Panc1 (cell line): ENCODE measurements at regions not wholly inside any gene's neighbourhood (a gene's known extent, or its start where the extent isn't known, plus 50 kb on each side); places are given as distances from the start of the nearest gene placed in this dataset.

Source experiments
- ATAC-seq: fragments of 200-7000 bp; cut with Tn5 transposase; 2 replicates; pipeline ENCODE4 v1.9.1; 2020; ENCODE audit warnings: mild to moderate bottlenecking, moderate library complexity
- BruUV-seq: library from RNA; stranded (reverse); fragments of 400-500 nt; replicated peaks from 2 replicates; lab custom pipeline; 2021; lab: Mats Ljungman, UMichigan
- CTCF ChIA-PET: fragments of 300-600 bp; sonication (Branson Sonifier 250); formaldehyde crosslinking; loops from one replicate; lab custom pipeline; 2022; ENCODE audit warnings: antibody characterized with exemption; lab: Charles Lee
- POLR2A ChIA-PET: fragments of 300-600 bp; sonication (Branson Sonifier 250); formaldehyde crosslinking; loops from one replicate; lab custom pipeline; 2022; ENCODE audit warnings: antibody characterized with exemption; lab: Charles Lee
- DNase-seq: peaks from one replicate; pipeline ENCODE4 v3.0.0-alpha.2; 2010; ENCODE audit warnings: low read depth, low spot score
- H3K27ac ChIP-seq: 2 replicates; pipeline ENCODE4 v1.5.1; 2011; ENCODE audit warnings: mild to moderate bottlenecking, low read length, inconsistent platforms
- H3K27me3 ChIP-seq: fragments of 200-500 bp; sonication (Bioruptor generic); 2 replicates; pipeline ENCODE4 v1.6.0; 2014; ENCODE audit warnings: low read length, inconsistent platforms; ENCODE audit not compliant: control insufficient read depth, insufficient read depth
- H3K36me3 ChIP-seq: fragments of 200-500 bp; sonication (Bioruptor generic); 2 replicates; pipeline ENCODE4 v1.5.1; 2014; ENCODE audit warnings: inconsistent platforms, mild to moderate bottlenecking, low read length, moderate library complexity; ENCODE audit not compliant: control insufficient read depth, insufficient read depth
- H3K4me1 ChIP-seq: 2 replicates; pipeline ENCODE4 v1.5.1; 2011; ENCODE audit warnings: inconsistent platforms, mild to moderate bottlenecking, low read length, moderate library complexity; ENCODE audit not compliant: control insufficient read depth, insufficient read depth
- H3K4me3 ChIP-seq, 2 experiments: 2 replicates each; pipeline ENCODE4 v1.5.1; 2011 to 2012; ENCODE audit warnings: low read depth in 2 of 2, low read length in 2 of 2, mild to moderate bottlenecking in 2 of 2, inconsistent platforms in 1 of 2, moderate library complexity in 1 of 2
- H3K9me3 ChIP-seq: fragments of 200-500 bp; sonication (Bioruptor generic); 2 replicates; pipeline ENCODE4 v1.5.1; 2014; ENCODE audit warnings: low read depth, mild to moderate bottlenecking, inconsistent platforms, low read length, moderate library complexity; ENCODE audit not compliant: control insufficient read depth, insufficient read depth
- POLR2AphosphoS5 ChIP-seq: IDR thresholded peaks from 2 replicates; pipeline ENCODE4 v1.6.1; 2012; ENCODE audit warnings: mild to moderate bottlenecking, low read depth, low read length, moderate library complexity
- SIN3A ChIP-seq: IDR thresholded peaks from 2 replicates; pipeline ENCODE4 v1.6.1; 2012; ENCODE audit warnings: low read depth, mild to moderate bottlenecking, low read length, moderate library complexity, borderline replicate concordance; ENCODE audit not compliant: insufficient read depth
- TCF7L2 ChIP-seq: IDR thresholded peaks from 2 replicates; pipeline ENCODE4 v1.6.1; 2011; ENCODE audit warnings: mild to moderate bottlenecking, low read depth, low read length, inconsistent platforms
- in situ Hi-C: cut with HindIII; loops from 2 replicates; pipeline ENCODE4 v1.10.0; 2016; ENCODE audit warnings: low sequenced_read_pairs, low pct_unique_long_range_greater_than_20kb
- intact Hi-C: fragments of 100-400 bp; cut with micrococcal nuclease; formaldehyde crosslinking; loops from one replicate; pipeline ENCODE4 v1.10.0; 2022; ENCODE audit not compliant: unreplicated experiment
- TF ChIP-seq, protein P1 (sequence below), 2 experiments: IDR thresholded peaks; 2 replicates each; pipeline ENCODE4 v1.6.1; 2011 to 2012; ENCODE audit warnings: low read depth in 2 of 2, control low read depth in 1 of 2, low read length in 1 of 2, mild to moderate bottlenecking in 1 of 2, moderate library complexity in 1 of 2; ENCODE audit not compliant: insufficient read depth in 1 of 2
- TF ChIP-seq, protein P2 (sequence below): fragments of 450-650 bp; IDR thresholded peaks from 2 replicates; pipeline ENCODE4 v1.5.1; 2017; ENCODE audit warnings: mild to moderate bottlenecking

DNA sequence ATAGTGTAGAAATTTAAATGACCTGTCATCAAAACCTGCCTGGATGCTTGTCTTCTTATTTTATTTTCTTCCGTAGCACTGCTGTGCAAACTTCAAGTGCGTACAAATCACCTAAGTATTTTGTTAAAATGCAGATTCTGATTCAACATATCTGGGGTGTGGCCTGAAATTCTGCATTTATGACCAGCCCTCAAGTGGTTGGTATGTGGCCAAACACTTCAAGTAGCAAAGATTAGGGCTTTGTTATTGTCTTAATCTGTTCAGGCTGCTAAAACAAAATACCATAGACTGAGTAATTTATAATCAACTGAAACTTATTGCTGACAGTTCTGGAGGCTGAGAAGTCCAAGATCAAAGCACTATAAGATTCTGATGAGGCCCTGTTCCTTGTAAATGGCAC lies 97.6 kb upstream of the LRRC3B start:
- Histone ChIP-seq H3K27me3 (no peaks in the 10 kb centered on the region), H3K9me3 (no peaks in the 10 kb centered on the region), H3K27ac (no peak overlapping the region), H3K4me1 (no peaks in the 10 kb centered on the region), H3K4me3 (no peak overlapping the region), H3K36me3 (no peaks in the 10 kb centered on the region)
- BruUV-seq, result no TSS peak
- no peak for DNase-seq
- no peak for ATAC-seq
- in situ Hi-C loops (no loop called here), intact Hi-C loops (loop anchor here (10.0 kb wide), 1 partner anchor 700 kb away; no protein-coding TSS in a partner anchor)
- ChIA-PET CTCF (no interaction called here), POLR2A (no interaction called here)
- TF ChIP-seq, protein P1, sequence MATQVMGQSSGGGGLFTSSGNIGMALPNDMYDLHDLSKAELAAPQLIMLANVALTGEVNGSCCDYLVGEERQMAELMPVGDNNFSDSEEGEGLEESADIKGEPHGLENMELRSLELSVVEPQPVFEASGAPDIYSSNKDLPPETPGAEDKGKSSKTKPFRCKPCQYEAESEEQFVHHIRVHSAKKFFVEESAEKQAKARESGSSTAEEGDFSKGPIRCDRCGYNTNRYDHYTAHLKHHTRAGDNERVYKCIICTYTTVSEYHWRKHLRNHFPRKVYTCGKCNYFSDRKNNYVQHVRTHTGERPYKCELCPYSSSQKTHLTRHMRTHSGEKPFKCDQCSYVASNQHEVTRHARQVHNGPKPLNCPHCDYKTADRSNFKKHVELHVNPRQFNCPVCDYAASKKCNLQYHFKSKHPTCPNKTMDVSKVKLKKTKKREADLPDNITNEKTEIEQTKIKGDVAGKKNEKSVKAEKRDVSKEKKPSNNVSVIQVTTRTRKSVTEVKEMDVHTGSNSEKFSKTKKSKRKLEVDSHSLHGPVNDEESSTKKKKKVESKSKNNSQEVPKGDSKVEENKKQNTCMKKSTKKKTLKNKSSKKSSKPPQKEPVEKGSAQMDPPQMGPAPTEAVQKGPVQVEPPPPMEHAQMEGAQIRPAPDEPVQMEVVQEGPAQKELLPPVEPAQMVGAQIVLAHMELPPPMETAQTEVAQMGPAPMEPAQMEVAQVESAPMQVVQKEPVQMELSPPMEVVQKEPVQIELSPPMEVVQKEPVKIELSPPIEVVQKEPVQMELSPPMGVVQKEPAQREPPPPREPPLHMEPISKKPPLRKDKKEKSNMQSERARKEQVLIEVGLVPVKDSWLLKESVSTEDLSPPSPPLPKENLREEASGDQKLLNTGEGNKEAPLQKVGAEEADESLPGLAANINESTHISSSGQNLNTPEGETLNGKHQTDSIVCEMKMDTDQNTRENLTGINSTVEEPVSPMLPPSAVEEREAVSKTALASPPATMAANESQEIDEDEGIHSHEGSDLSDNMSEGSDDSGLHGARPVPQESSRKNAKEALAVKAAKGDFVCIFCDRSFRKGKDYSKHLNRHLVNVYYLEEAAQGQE (IDR thresholded peaks at IDR 0.05; ENCODE audit: insufficient read depth in 1 of 2, low read depth in 2 of 2, low read length in 1 of 2), result no peak
- no peak for TF ChIP-seq SIN3A
- no peak for TF ChIP-seq POLR2AphosphoS5
- TF ChIP-seq, protein P2, sequence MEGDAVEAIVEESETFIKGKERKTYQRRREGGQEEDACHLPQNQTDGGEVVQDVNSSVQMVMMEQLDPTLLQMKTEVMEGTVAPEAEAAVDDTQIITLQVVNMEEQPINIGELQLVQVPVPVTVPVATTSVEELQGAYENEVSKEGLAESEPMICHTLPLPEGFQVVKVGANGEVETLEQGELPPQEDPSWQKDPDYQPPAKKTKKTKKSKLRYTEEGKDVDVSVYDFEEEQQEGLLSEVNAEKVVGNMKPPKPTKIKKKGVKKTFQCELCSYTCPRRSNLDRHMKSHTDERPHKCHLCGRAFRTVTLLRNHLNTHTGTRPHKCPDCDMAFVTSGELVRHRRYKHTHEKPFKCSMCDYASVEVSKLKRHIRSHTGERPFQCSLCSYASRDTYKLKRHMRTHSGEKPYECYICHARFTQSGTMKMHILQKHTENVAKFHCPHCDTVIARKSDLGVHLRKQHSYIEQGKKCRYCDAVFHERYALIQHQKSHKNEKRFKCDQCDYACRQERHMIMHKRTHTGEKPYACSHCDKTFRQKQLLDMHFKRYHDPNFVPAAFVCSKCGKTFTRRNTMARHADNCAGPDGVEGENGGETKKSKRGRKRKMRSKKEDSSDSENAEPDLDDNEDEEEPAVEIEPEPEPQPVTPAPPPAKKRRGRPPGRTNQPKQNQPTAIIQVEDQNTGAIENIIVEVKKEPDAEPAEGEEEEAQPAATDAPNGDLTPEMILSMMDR, result no peak
- no peak for TF ChIP-seq TCF7L2

DNA sequence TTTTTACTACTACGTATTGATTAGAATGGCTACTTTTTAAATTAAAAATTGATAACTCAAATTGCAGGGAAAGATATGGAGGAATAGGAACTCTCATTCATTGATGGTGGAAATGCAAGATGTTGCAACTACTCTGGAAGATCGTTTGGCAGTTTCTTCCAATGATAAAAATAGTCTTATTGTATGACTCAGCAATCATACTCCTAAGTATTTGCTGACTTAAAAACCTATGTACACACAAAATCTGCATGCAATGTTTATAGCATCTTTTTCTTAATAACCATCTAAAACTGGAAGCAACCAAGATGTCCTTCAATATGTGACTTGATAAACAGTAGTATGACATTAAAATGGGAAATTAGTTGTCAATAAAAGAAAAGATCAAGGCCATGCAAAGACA lies 87.4 kb upstream of the LRRC3B start:
- Histone ChIP-seq H3K27me3 (no peaks in the 10 kb centered on the region), H3K4me1 (no peaks in the 10 kb centered on the region), H3K36me3 (no peaks in the 10 kb centered on the region), H3K9me3 (no peaks in the 10 kb centered on the region), H3K4me3 (no peak overlapping the region), H3K27ac (no peak overlapping the region)
- ATAC-seq (no peak), DNase-seq (no peak)
- intact Hi-C loops (no loop called here), in situ Hi-C loops (no loop called here)
- TF ChIP-seq POLR2AphosphoS5, result no peak
- TF ChIP-seq, protein P1 (IDR thresholded peaks at IDR 0.05; ENCODE audit: insufficient read depth in 1 of 2, low read depth in 2 of 2, low read length in 1 of 2), result no peak
- TF ChIP-seq, protein P2, result no peak
- no peak for TF ChIP-seq TCF7L2
- TF ChIP-seq SIN3A, result no peak
- ChIA-PET CTCF (no interaction called here), POLR2A (no interaction called here)
- no TSS peak for BruUV-seq
